CD4-positive, alpha-beta T cell (primary cell): ENCODE measurements at regions not wholly inside any gene's neighbourhood (a gene's known extent, or its start where the extent isn't known, plus 50 kb on each side); places are given as distances from the start of the nearest gene placed in this dataset.

Experiments used
- ATAC-seq: fragments of 200-7000 bp; cut with Tn5 transposase; one replicate; pipeline ENCODE4 v1.10.0; 2022; ENCODE audit warnings: mild to moderate bottlenecking; ENCODE audit not compliant: poor library complexity
- CTCF ChIA-PET: fragments of 350-600 bp; sonication (Branson Sonifier 250); formaldehyde crosslinking; loops from one replicate; lab custom pipeline; 2021; ENCODE audit warnings: antibody characterized with exemption, inconsistent platforms; lab: Charles Lee
- POLR2A ChIA-PET: fragments of 350-600 bp; sonication (Branson Sonifier 250); formaldehyde crosslinking; loops from one replicate; lab custom pipeline; 2021; ENCODE audit warnings: antibody characterized with exemption, inconsistent platforms; lab: Charles Lee
- DNase-seq, 14 experiments: peaks; one replicate each; pipeline ENCODE4 v3.0.0-alpha.2; 2013 to 2020; ENCODE audit warnings: mixed read lengths in 2 of 14
- H3K27ac ChIP-seq, 2 donors: one replicate each; pipeline versions ENCODE4 v1.5.1 to v1.7.0; 2013; ENCODE audit warnings: low read length in 2 of 2, low read depth in 1 of 2, mild to moderate bottlenecking in 1 of 2
- H3K27me3 ChIP-seq, 2 experiments: 1 replicate in 1 of 2; 2 replicates in 1 of 2; pipeline versions ENCODE4 v1.6.1 to v1.7.0; 2013; ENCODE audit warnings: low read length in 2 of 2, control low read depth in 1 of 2, mild to moderate bottlenecking in 1 of 2, moderate library complexity in 1 of 2; ENCODE audit not compliant: insufficient read depth in 2 of 2, control insufficient read depth in 1 of 2
- H3K36me3 ChIP-seq: one replicate; pipeline ENCODE4 v1.6.1; 2013; ENCODE audit warnings: low read length, control low read depth; ENCODE audit not compliant: insufficient read depth
- H3K4me1 ChIP-seq: one replicate; pipeline ENCODE4 v1.6.1; 2013; ENCODE audit warnings: low read length, control low read depth; ENCODE audit not compliant: insufficient read depth
- H3K4me3 ChIP-seq: one replicate; pipeline ENCODE4 v1.5.1; 2013; ENCODE audit warnings: mild to moderate bottlenecking, low read length, moderate library complexity
- H3K9me3 ChIP-seq, 2 experiments: 1 replicate in 1 of 2; 2 replicates in 1 of 2; pipeline versions ENCODE4 v1.6.1 to v1.7.0; 2013; ENCODE audit warnings: low read length in 2 of 2, mild to moderate bottlenecking in 2 of 2, control low read depth in 1 of 2, moderate library complexity in 1 of 2; ENCODE audit not compliant: control insufficient read depth in 1 of 2, insufficient read depth in 1 of 2
- H3K27ac Mint-ChIP-seq: one replicate; pipeline ENCODE4 v1.8.0; 2020; ENCODE audit warnings: mixed read lengths
- H3K27me3 Mint-ChIP-seq: one replicate; pipeline ENCODE4 v1.8.0; 2021; ENCODE audit warnings: mixed read lengths
- H3K36me3 Mint-ChIP-seq: one replicate; pipeline ENCODE4 v1.8.0; 2021; ENCODE audit warnings: low read depth, mixed read lengths
- H3K4me1 Mint-ChIP-seq: one replicate; pipeline ENCODE4 v1.8.0; 2021; ENCODE audit warnings: low read depth, mixed read lengths
- H3K4me3 Mint-ChIP-seq: one replicate; pipeline ENCODE4 v1.8.0; 2020; ENCODE audit warnings: mild to moderate bottlenecking, mixed read lengths
- H3K9me3 Mint-ChIP-seq: one replicate; pipeline ENCODE4 v1.8.0; 2020; ENCODE audit warnings: mixed read lengths
- intact Hi-C, 2 experiments: fragments of 100-400 bp; cut with DNase I in 1 of 2; cut with micrococcal nuclease in 1 of 2; formaldehyde crosslinking; loops; one replicate each; pipeline versions ENCODE4 v1.15.1 to v1.9.0; 2023 to 2025; cut with DNase I, micrococcal nuclease
- TF ChIP-seq, protein P1 (sequence below): fragments of 200-600 bp; IDR thresholded peaks from one replicate; pipeline ENCODE4 v1.8.0; 2022; ENCODE audit warnings: antibody characterized with exemption, mild to moderate bottlenecking

DNA sequence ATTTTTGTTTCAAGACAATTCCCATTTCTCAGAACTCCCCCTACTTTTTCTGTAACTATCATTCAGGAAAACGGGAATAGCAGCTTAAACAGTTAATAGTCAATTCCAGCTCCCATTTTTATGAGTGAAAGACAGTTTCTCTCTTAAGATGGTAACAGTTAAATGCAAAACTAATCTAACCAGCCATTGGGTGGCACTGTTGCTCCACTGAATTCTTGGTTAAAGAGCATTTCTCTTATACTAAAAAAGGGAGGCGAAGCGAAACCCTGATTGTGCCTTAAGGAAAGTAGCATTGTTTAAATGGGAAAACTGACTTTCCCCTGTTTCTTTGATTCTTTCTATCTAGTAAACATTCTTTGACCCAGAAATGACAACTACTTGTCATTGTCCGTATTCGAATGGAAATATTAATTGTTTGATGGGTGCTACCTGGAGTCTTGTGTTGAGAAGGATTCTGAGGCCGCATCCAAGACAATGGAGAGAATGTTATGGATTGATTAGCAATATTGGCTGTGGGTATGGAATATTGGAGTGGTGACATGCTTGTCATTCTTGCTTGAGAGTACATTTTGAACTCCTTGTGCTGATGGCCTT is 507.8 kb downstream of the MAT2B start:
- no peak for ATAC-seq

DNA sequence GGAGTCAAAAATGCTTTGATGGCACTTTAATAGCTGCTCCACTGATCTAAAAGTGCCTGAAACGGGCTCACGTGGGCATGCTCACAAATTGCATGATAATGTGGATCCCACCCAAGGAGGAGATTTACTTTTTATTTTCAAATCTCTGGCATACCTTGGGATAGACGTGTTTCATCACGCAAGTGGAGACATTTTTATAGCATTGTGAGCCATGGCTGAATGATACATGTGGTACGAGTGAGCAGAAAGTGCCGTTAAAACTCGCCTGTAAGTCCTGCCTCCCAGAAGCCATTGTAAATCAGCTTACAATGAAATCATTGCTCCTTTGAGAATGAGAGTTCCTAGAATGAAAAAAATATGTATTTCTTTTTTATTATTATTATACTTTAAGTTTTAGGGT is 514.7 kb downstream of the MAT2B start:
- no peaks in the 10 kb centered on the region for H3K4me1 Mint-ChIP-seq
- H3K36me3 ChIP-seq: no peaks in the 10 kb centered on the region
- H3K9me3 Mint-ChIP-seq: no peaks in the 10 kb centered on the region
- no peak overlapping the region for H3K27ac Mint-ChIP-seq
- no peak overlapping the region for H3K27ac ChIP-seq
- no peaks in the 10 kb centered on the region for H3K9me3 ChIP-seq
- intact Hi-C loops: no loop called here
- no peaks in the 10 kb centered on the region for H3K27me3 ChIP-seq
- no peaks in the 10 kb centered on the region for H3K36me3 Mint-ChIP-seq
- H3K4me3 ChIP-seq: no peak overlapping the region
- TF ChIP-seq, protein P1, sequence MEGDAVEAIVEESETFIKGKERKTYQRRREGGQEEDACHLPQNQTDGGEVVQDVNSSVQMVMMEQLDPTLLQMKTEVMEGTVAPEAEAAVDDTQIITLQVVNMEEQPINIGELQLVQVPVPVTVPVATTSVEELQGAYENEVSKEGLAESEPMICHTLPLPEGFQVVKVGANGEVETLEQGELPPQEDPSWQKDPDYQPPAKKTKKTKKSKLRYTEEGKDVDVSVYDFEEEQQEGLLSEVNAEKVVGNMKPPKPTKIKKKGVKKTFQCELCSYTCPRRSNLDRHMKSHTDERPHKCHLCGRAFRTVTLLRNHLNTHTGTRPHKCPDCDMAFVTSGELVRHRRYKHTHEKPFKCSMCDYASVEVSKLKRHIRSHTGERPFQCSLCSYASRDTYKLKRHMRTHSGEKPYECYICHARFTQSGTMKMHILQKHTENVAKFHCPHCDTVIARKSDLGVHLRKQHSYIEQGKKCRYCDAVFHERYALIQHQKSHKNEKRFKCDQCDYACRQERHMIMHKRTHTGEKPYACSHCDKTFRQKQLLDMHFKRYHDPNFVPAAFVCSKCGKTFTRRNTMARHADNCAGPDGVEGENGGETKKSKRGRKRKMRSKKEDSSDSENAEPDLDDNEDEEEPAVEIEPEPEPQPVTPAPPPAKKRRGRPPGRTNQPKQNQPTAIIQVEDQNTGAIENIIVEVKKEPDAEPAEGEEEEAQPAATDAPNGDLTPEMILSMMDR: no peak
- no peaks in the 10 kb centered on the region for H3K27me3 Mint-ChIP-seq
- H3K4me3 Mint-ChIP-seq: no peak overlapping the region
- ATAC-seq (no peak), DNase-seq (no peak)
- CTCF ChIA-PET: no interaction called here
- no peaks in the 10 kb centered on the region for H3K4me1 ChIP-seq
- POLR2A ChIA-PET: no interaction called here

More for the DNA sequence above, 507.8 kb downstream of the MAT2B start:
- Histone ChIP-seq H3K4me1 (no peaks in the 10 kb centered on the region), H3K27me3 (no peaks in the 10 kb centered on the region), H3K27ac (no peak overlapping the region), H3K36me3 (no peaks in the 10 kb centered on the region), H3K9me3 (no peaks in the 10 kb centered on the region), H3K4me3 (no peak overlapping the region)
- intact Hi-C loops: no loop called here
- Mint-ChIP-seq H3K27me3 (no peaks in the 10 kb centered on the region), H3K9me3 (no peaks in the 10 kb centered on the region), H3K4me3 (no peak overlapping the region), H3K27ac (no peak overlapping the region), H3K4me1 (no peaks in the 10 kb centered on the region), H3K36me3 (no peaks in the 10 kb centered on the region)
- TF ChIP-seq, protein P1: no peak
- POLR2A ChIA-PET: no interaction called here
- DNase-seq: peak in 4 of 14 experiments; percentile 4 to 34 (median 24)
- CTCF ChIA-PET: no interaction called here

DNA sequence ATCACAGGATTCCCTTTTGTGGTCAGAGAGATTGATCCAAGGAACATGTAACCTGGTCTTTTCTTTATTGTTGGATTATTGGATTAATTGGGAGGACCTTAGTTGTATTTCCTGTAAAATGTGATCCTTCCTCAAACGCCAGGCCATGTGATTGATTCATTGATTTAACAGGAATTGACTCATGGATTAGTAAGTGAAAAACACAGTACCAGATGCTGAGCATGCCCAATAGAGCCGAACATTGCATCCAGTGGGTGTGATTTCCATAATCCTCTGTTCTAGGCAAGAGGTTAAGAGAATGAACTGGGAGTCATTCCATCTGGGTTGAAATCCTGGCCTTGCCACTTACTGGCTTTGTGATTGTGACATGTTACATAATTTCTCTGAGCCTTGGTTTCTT is 522.3 kb downstream of the MAT2B start:
- CTCF ChIA-PET: no interaction called here
- POLR2A ChIA-PET: no interaction called here
- no peaks in the 10 kb centered on the region for H3K4me1 Mint-ChIP-seq
- TF ChIP-seq, protein P1: no peak
- H3K36me3 Mint-ChIP-seq: no peaks in the 10 kb centered on the region
- no peak overlapping the region for H3K27ac Mint-ChIP-seq
- Histone ChIP-seq H3K27ac (no peak overlapping the region), H3K4me1 (no peaks in the 10 kb centered on the region), H3K36me3 (no peaks in the 10 kb centered on the region), H3K4me3 (no peak overlapping the region), H3K27me3 (no peaks in the 10 kb centered on the region), H3K9me3 (no peaks in the 10 kb centered on the region)
- H3K9me3 Mint-ChIP-seq: no peaks in the 10 kb centered on the region
- H3K4me3 Mint-ChIP-seq: no peak overlapping the region
- H3K27me3 Mint-ChIP-seq: no peaks in the 10 kb centered on the region
- ATAC-seq (no peak), DNase-seq (no peak)
- intact Hi-C loops: no loop called here
